Thoracic aorta (tissue), 2 donors: ENCODE measurements at regions not wholly inside any gene's neighbourhood (a gene's known extent, or its start where the extent isn't known, plus 50 kb on each side); places are given as distances from the start of the nearest gene placed in this dataset.
"Not testable (repeated sequence)": the region's sequence is repeated elsewhere in the genome, so short reads cannot be mapped to it uniquely, and the experiment has no call there.

Experiments
- ATAC-seq: fragments of 150-250 bp; one replicate; pipeline ENCODE4 v1.8.0; 2017; ENCODE audit warnings: low read depth; ENCODE audit not compliant: insufficient number of reproducible peaks, low FRiP score
- DNase-seq: peaks from one replicate; pipeline ENCODE4 v3.0.0-alpha.2; 2020; ENCODE audit warnings: low spot score
- H3K27ac ChIP-seq, 2 donors: fragments of 200-600 bp; sonication (generic); 1 replicate in 1 of 2; 2 replicates in 1 of 2; pipeline ENCODE4 v1.5.1; 2016; ENCODE audit warnings: mild to moderate bottlenecking in 2 of 2, moderate library complexity in 2 of 2
- H3K27me3 ChIP-seq: fragments of 200-600 bp; sonication (generic); replicated peaks from 2 replicates; pipeline ENCODE4 v1.6.0; 2016; ENCODE audit warnings: mild to moderate bottlenecking; ENCODE audit not compliant: insufficient read depth
- H3K36me3 ChIP-seq: fragments of 200-600 bp; sonication (generic); one replicate; pipeline ENCODE4 v1.5.1; 2016
- H3K4me1 ChIP-seq, 2 donors: fragments of 200-600 bp; sonication (generic); 1 replicate in 1 of 2; 2 replicates in 1 of 2; pipeline versions ENCODE4 v1.5.1 to v1.6.0; 2016; ENCODE audit warnings: low read depth in 2 of 2, mild to moderate bottlenecking in 1 of 2; ENCODE audit not compliant: control insufficient read depth in 1 of 2
- H3K4me3 ChIP-seq: fragments of 200-600 bp; sonication (generic); 2 replicates; pipeline ENCODE4 v1.5.1; 2016; ENCODE audit warnings: mild to moderate bottlenecking
- H3K9me3 ChIP-seq: fragments of 200-600 bp; sonication (generic); 2 replicates; pipeline ENCODE4 v1.5.1; 2016
- TF ChIP-seq, protein P1 (sequence below): fragments of 200-600 bp; sonication (generic); IDR thresholded peaks from one replicate; pipeline ENCODE4 v1.5.1; 2019; ENCODE audit warnings: antibody characterized with exemption

DNA sequence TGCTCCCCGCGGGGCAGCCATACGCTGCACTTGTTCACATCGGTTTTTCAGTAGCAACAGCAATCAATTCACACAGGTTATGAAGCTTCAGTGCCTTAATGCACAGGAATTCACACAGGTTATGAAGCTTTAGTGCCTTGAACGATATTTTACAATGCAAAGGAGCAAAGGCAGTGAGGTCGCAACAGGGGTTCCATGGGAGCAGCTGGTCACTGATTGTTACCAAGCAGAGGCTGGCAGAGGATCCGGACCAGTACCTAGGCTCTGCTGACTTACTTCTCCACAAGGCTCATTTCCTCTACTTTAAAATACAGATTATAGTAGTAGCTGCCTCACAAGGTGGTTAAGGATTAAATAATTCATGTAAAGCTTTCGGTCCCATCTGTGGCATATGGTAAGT is 95.2 kb upstream of the ODAD2 start:
- ATAC-seq (no peak), DNase-seq (no peak)
- H3K27me3 ChIP-seq = no peaks in the 10 kb centered on the region
- H3K36me3 ChIP-seq = peaks cover 3% of the 10 kb centered on the region
- H3K4me1 ChIP-seq = no peaks in the 10 kb centered on the region
- TF ChIP-seq, protein P1, sequence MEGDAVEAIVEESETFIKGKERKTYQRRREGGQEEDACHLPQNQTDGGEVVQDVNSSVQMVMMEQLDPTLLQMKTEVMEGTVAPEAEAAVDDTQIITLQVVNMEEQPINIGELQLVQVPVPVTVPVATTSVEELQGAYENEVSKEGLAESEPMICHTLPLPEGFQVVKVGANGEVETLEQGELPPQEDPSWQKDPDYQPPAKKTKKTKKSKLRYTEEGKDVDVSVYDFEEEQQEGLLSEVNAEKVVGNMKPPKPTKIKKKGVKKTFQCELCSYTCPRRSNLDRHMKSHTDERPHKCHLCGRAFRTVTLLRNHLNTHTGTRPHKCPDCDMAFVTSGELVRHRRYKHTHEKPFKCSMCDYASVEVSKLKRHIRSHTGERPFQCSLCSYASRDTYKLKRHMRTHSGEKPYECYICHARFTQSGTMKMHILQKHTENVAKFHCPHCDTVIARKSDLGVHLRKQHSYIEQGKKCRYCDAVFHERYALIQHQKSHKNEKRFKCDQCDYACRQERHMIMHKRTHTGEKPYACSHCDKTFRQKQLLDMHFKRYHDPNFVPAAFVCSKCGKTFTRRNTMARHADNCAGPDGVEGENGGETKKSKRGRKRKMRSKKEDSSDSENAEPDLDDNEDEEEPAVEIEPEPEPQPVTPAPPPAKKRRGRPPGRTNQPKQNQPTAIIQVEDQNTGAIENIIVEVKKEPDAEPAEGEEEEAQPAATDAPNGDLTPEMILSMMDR = no peak
- no peaks in the 10 kb centered on the region for H3K9me3 ChIP-seq
- H3K4me3 ChIP-seq = no peak overlapping the region
- no peak overlapping the region for H3K27ac ChIP-seq

DNA sequence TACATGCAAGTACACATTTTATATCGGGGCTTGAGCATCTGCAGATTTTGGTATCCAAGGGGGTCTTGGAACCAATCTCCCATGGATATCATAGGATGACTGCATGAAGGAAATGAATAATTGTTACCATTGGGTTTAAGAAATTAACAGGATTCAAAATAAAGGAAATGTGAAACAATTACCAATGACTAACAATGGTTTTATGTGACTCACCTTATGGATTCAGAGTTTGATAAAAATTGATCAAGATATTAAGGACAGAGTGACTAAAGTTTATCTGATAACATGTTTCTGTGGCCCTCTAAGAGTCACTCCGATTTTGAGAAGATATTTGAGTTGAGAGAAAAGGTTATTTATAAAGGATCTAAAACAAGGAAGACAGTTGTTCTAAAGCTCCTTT is 93.0 kb upstream of the ODAD2 start:
- ATAC-seq (no peak), DNase-seq (no peak)
- H3K4me1 ChIP-seq = no peaks in the 10 kb centered on the region
- TF ChIP-seq, protein P1 = no peak
- H3K36me3 ChIP-seq = peaks cover 5% of the 10 kb centered on the region
- H3K27ac ChIP-seq = no peak overlapping the region
- no peaks in the 10 kb centered on the region for H3K9me3 ChIP-seq
- H3K27me3 ChIP-seq = no peaks in the 10 kb centered on the region
- no peak overlapping the region for H3K4me3 ChIP-seq

DNA sequence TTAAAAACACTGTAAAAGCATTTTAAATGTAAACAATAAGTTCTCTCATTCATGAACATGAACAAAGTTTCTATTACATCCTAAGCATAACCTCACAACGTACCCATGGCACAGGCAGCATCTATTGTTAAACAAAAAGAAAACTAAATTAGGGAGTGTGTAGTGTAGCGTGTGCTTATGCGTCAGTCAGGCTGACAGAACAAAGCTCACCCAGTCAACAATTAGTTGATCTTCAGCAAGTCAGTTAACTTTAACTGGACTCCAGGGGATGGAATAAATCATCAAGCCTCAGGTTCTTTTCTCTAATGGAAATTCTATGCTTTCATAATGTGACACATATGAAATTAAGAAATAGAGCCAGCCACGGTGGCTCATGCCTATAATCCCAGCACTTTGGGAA is 91.6 kb upstream of the ODAD2 start:
- TF ChIP-seq, protein P1 = no peak
- Histone ChIP-seq H3K36me3 (peaks cover 11% of the 10 kb centered on the region), H3K27me3 (no peaks in the 10 kb centered on the region), H3K4me1 (no peaks in the 10 kb centered on the region), H3K27ac (no peak overlapping the region), H3K4me3 (no peak overlapping the region), H3K9me3 (no peaks in the 10 kb centered on the region)
- DNase-seq (no peak), ATAC-seq (no peak)

DNA sequence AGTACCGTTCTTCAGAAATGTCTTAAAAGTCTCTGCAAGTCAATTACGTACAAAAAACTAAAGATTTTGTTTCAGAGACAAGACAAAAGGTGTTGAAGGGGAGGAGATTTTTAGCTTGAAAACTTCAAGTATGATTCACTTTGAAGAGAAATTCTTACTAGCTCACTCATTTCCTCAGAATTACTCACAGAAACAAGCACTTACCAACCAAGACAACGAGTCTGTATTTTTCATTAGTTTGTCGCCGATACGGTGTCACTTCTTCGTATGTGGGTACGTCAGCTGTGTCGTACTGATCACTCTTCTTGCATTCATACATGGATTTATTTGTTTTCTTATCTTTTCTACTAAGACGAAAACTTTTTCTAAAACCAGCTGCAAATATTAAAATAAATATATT is 90.6 kb upstream of the ODAD2 start:
- TF ChIP-seq, protein P1 = no peak
- no peak overlapping the region for H3K4me3 ChIP-seq
- no peak overlapping the region for H3K27ac ChIP-seq
- ATAC-seq (no peak), DNase-seq (no peak)
- H3K9me3 ChIP-seq = no peaks in the 10 kb centered on the region
- H3K36me3 ChIP-seq = peaks cover 11% of the 10 kb centered on the region
- no peaks in the 10 kb centered on the region for H3K27me3 ChIP-seq
- H3K4me1 ChIP-seq = no peaks in the 10 kb centered on the region

DNA sequence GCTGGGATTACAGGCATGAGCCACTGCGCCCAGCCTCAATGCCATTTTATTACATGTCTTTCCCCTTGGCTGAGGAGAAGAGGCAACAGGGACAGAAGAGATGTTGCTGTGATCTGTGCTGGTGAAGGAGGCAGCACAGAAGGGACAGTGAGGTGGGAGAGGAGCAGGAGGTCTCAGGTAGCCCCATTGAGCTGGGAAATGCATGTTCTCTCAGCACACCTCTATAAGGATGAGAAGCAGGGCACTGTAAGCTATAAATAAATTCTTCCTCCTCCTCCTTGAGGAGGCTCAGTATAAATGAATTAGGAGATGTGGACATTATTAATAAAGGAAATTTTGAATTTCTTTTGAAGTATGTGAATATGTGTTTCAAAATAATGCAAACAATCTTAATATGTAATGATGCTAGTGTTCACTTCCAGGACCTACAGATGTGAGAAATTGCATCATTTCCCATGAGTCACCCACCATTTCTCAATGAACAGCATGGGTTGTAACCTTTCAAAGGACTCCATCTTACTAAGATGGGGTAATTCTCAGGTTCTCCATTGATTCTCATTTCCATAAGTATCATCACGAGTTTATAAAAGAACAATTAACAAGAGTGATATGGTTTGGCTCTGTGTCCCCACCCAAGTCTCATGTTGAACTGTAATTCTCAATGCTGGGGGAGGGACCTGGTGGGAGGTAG is 88.9 kb upstream of the ODAD2 start:
- Histone ChIP-seq H3K27ac (no peak overlapping the region), H3K4me3 (no peak overlapping the region), H3K27me3 (no peaks in the 10 kb centered on the region), H3K9me3 (no peaks in the 10 kb centered on the region), H3K4me1 (no peaks in the 10 kb centered on the region), H3K36me3 (peaks cover 11% of the 10 kb centered on the region)
- TF ChIP-seq, protein P1 = no peak
- DNase-seq (no peak), ATAC-seq (no peak)

DNA sequence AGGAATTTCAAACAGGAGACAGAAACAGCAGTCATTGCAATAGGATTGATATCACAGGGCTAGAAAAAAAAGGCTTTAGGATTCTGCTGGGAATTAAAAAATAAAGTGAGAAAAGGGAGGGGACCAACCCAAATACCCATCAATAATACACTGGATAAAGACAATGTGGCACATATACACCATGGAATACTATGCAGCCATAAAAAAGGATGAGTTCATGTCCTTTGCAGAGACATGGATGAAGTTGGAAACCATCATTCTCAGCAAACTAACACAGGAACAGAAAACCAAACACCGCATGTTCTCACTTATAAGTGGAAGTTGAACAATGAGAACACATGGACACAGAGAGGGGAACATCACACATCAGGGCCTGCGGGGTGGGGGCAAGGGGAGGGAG is 86.9 kb upstream of the ODAD2 start:
- H3K36me3 ChIP-seq = peaks cover 11% of the 10 kb centered on the region
- DNase-seq, ATAC-seq, H3K27ac ChIP-seq, H3K4me1 ChIP-seq, H3K27me3 ChIP-seq, H3K4me3 ChIP-seq, H3K9me3 ChIP-seq: not testable (repeated sequence)
